Loucy (cell line): ENCODE measurements at regions not wholly inside any gene's neighbourhood (a gene's known extent, or its start where the extent isn't known, plus 50 kb on each side); places are given as distances from the start of the nearest gene placed in this dataset.

ENCODE experiments used
- EZH2phosphoT487 ChIP-seq: fragments of 200-600 bp; IDR thresholded peaks from 2 replicates; pipeline ENCODE4 v1.6.1; 2018; ENCODE audit warnings: antibody characterized with exemption, mild to moderate bottlenecking, moderate library complexity, borderline replicate concordance
- TF ChIP-seq, protein P1 (sequence below): fragments of 200-600 bp; sonication (generic); conservative IDR thresholded peaks from 2 replicates; pipeline ENCODE4 v1.5.1; 2014; ENCODE audit warnings: mild to moderate bottlenecking, antibody characterized with exemption, low read length

DNA sequence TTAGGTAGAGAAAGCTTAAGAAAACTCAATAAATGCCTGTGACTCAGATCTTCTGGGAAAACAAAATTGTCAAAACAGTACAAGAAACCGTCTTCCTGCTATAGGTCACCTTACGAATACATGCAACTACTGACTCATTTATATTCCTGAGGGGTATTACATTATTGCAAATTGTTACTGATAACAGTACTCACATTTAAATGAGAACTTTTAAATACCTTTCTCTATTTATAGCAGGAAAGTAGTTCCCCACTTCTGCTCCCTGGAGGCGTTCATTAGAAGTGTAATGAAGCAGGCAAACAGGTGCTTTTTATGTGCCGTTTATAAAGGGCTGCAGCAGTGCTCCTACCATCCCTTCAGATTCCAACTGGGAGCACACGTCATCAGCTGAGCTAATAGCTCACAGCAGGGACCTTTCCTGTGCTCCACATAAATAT is 65.1 kb upstream of the RPRM start:
- TF ChIP-seq, protein P1, sequence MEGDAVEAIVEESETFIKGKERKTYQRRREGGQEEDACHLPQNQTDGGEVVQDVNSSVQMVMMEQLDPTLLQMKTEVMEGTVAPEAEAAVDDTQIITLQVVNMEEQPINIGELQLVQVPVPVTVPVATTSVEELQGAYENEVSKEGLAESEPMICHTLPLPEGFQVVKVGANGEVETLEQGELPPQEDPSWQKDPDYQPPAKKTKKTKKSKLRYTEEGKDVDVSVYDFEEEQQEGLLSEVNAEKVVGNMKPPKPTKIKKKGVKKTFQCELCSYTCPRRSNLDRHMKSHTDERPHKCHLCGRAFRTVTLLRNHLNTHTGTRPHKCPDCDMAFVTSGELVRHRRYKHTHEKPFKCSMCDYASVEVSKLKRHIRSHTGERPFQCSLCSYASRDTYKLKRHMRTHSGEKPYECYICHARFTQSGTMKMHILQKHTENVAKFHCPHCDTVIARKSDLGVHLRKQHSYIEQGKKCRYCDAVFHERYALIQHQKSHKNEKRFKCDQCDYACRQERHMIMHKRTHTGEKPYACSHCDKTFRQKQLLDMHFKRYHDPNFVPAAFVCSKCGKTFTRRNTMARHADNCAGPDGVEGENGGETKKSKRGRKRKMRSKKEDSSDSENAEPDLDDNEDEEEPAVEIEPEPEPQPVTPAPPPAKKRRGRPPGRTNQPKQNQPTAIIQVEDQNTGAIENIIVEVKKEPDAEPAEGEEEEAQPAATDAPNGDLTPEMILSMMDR = no peak
- TF ChIP-seq EZH2phosphoT487 = no peak
